Fibroblast of lung (primary cell): ENCODE measurements at regions not wholly inside any gene's neighbourhood (a gene's known extent, or its start where the extent isn't known, plus 50 kb on each side); places are given as distances from the start of the nearest gene placed in this dataset.

Experiments
- CTCF ChIP-seq, 2 donors: IDR thresholded peaks in 1 of 2; conservative IDR thresholded peaks in 1 of 2; 1 replicate in 1 of 2; 2 replicates in 1 of 2; pipeline ENCODE4 v1.5.1; 2011 to 2012; ENCODE audit warnings: low read length in 2 of 2, control low read depth in 1 of 2, inconsistent platforms in 1 of 2, low read depth in 1 of 2, mild to moderate bottlenecking in 1 of 2
- EZH2 ChIP-seq: IDR thresholded peaks from 2 replicates; pipeline ENCODE4 v1.5.1; 2012; ENCODE audit warnings: low read length, control low read depth, mild to moderate bottlenecking; ENCODE audit errors: missing control alignments

- TF ChIP-seq CTCF (conservative IDR thresholded peaks at IDR 0.05 in 1 of 2, IDR thresholded peaks at IDR 0.05 in 1 of 2; ENCODE audit: low read depth in 1 of 2, low read length in 2 of 2) (no peak), EZH2 (no peak)
Measured at GRCh38 chr1:73626326-73626725, 571.6 kb downstream of the LRRIQ3 start.
